C4-2B (cell line): ENCODE measurements at regions not wholly inside any gene's neighbourhood (a gene's known extent, or its start where the extent isn't known, plus 50 kb on each side); places are given as distances from the start of the nearest gene placed in this dataset.

Source experiments
- ZFX ChIP-seq: fragments of 450-650 bp; IDR thresholded peaks from 2 replicates; pipeline ENCODE4 v1.6.1; 2017
- TF ChIP-seq, protein P1 (sequence below): fragments of 450-650 bp; conservative IDR thresholded peaks from 2 replicates; pipeline ENCODE4 v1.5.1; 2017; ENCODE audit warnings: mild to moderate bottlenecking

DNA sequence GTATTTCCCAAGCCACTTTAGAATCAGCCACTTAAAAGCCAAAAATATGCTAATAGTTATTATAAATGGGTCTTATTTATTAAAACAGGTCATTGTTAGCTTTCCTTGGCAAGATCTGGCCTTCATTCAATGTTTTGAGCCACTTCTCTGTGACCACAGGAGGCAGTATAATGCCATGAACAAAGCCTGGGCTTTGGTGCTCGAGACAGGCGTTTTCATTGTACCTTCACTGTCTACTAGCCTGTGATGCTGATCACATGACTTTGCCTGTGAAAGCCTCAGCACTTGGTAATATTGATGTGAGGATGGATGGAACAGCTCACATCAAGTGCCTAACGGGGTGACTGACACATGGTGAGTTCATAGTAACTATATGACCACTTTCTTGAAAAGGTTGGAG lies 217.0 kb downstream of the RWDD3 start:
- TF ChIP-seq, protein P1, sequence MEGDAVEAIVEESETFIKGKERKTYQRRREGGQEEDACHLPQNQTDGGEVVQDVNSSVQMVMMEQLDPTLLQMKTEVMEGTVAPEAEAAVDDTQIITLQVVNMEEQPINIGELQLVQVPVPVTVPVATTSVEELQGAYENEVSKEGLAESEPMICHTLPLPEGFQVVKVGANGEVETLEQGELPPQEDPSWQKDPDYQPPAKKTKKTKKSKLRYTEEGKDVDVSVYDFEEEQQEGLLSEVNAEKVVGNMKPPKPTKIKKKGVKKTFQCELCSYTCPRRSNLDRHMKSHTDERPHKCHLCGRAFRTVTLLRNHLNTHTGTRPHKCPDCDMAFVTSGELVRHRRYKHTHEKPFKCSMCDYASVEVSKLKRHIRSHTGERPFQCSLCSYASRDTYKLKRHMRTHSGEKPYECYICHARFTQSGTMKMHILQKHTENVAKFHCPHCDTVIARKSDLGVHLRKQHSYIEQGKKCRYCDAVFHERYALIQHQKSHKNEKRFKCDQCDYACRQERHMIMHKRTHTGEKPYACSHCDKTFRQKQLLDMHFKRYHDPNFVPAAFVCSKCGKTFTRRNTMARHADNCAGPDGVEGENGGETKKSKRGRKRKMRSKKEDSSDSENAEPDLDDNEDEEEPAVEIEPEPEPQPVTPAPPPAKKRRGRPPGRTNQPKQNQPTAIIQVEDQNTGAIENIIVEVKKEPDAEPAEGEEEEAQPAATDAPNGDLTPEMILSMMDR = peak; percentile 77
- TF ChIP-seq ZFX = no peak
